IMR-90 (cell line): ENCODE measurements at regions not wholly inside any gene's neighbourhood (a gene's known extent, or its start where the extent isn't known, plus 50 kb on each side); places are given as distances from the start of the nearest gene placed in this dataset.

Experiments
- ATAC-seq: fragments of 200-7000 bp; cut with Tn5 transposase; 2 replicates; pipeline ENCODE4 v1.9.1; 2020; ENCODE audit warnings: low read depth, mild to moderate bottlenecking, moderate library complexity
- BruUV-seq: library from RNA; stranded (reverse); fragments of 400-500 nt; replicated peaks from 2 replicates; lab custom pipeline; 2021; lab: Mats Ljungman, UMichigan
- CTCF ChIA-PET: fragments of 300-600 bp; formaldehyde crosslinking; extraction: SDS; loops from one replicate; lab custom pipeline; 2021; ENCODE audit warnings: antibody characterized with exemption; lab: Yijun Ruan, JAX
- POLR2A ChIA-PET: fragments of 300-600 bp; sonication (Branson Sonifier 250); formaldehyde crosslinking; loops from one replicate; lab custom pipeline; 2022; ENCODE audit warnings: antibody characterized with exemption; ENCODE audit not compliant: unreplicated experiment; lab: Charles Lee
- DNase-seq: peaks from one replicate; pipeline ENCODE4 v3.0.0; 2013
- H2AFZ ChIP-seq: replicated peaks from 2 replicates; pipeline ENCODE3; 2013; ENCODE audit warnings: low read length, mild to moderate bottlenecking; ENCODE audit not compliant: poor library complexity
- H2AK5ac ChIP-seq: 2 replicates; pipeline ENCODE4 v1.6.1; 2013; ENCODE audit warnings: low read depth, low read length, inconsistent platforms
- H2AK9ac ChIP-seq: replicated peaks from 2 replicates; pipeline ENCODE3; 2013; ENCODE audit warnings: mild to moderate bottlenecking, low read depth, low read length, moderate library complexity; ENCODE audit not compliant: poor library complexity
- H2BK120ac ChIP-seq: 2 replicates; pipeline ENCODE4 v1.6.1; 2013; ENCODE audit warnings: low read depth, low read length, inconsistent platforms
- H2BK15ac ChIP-seq: 3 replicates; pipeline ENCODE4 v1.6.1; 2013; ENCODE audit warnings: low read depth, low read length, inconsistent platforms
- H2BK20ac ChIP-seq: 2 replicates; pipeline ENCODE4 v1.6.1; 2013; ENCODE audit warnings: low read depth, mild to moderate bottlenecking, inconsistent platforms, low read length, moderate library complexity
- H2BK5ac ChIP-seq: 2 replicates; pipeline ENCODE4 v1.6.1; 2013; ENCODE audit warnings: mild to moderate bottlenecking, low read depth, low read length, inconsistent platforms; ENCODE audit not compliant: poor library complexity, severe bottlenecking
- H3K14ac ChIP-seq: replicated peaks from 2 replicates; pipeline ENCODE4 v1.6.1; 2013; ENCODE audit warnings: low read depth, low read length, inconsistent platforms
- H3K18ac ChIP-seq: 2 replicates; pipeline ENCODE4 v1.6.1; 2013; ENCODE audit warnings: low read depth, low read length, control low read depth
- H3K23ac ChIP-seq: 2 replicates; pipeline ENCODE4 v1.6.1; 2013; ENCODE audit warnings: low read depth, low read length, inconsistent platforms
- H3K27ac ChIP-seq: 2 replicates; pipeline ENCODE4 v1.5.1; 2013; ENCODE audit warnings: mild to moderate bottlenecking, control low read depth, low read length; ENCODE audit not compliant: insufficient read depth
- H3K27me3 ChIP-seq: 2 replicates; pipeline ENCODE4 v1.6.1; 2013; ENCODE audit warnings: low read length; ENCODE audit not compliant: control insufficient read depth, insufficient read depth
- H3K36me3 ChIP-seq: 2 replicates; pipeline ENCODE4 v1.6.1; 2013; ENCODE audit warnings: low read length, mixed read lengths; ENCODE audit not compliant: control insufficient read depth, insufficient read depth
- H3K4ac ChIP-seq: 2 replicates; pipeline ENCODE4 v1.6.1; 2013; ENCODE audit warnings: low read depth, low read length, inconsistent platforms
- H3K4me1 ChIP-seq: 2 replicates; pipeline ENCODE4 v1.6.1; 2013; ENCODE audit warnings: low read length, mixed read lengths; ENCODE audit not compliant: control insufficient read depth, insufficient read depth
- H3K4me2 ChIP-seq: 2 replicates; pipeline ENCODE4 v1.6.1; 2013; ENCODE audit warnings: low read depth, mild to moderate bottlenecking, control low read depth, low read length, moderate library complexity
- H3K4me3 ChIP-seq: 2 replicates; pipeline ENCODE4 v1.5.1; 2013; ENCODE audit warnings: low read depth, mild to moderate bottlenecking, control low read depth, low read length, moderate library complexity; ENCODE audit not compliant: insufficient read depth
- H3K56ac ChIP-seq: 2 replicates; pipeline ENCODE4 v1.6.1; 2013; ENCODE audit warnings: low read length, inconsistent platforms; ENCODE audit not compliant: insufficient read depth; ENCODE audit errors: extremely low read depth
- H3K79me1 ChIP-seq, 2 experiments: 2 replicates each; pipeline ENCODE4 v1.6.1; 2013; ENCODE audit warnings: low read length in 2 of 2, inconsistent platforms in 1 of 2, low read depth in 1 of 2
- H3K9ac ChIP-seq: 2 replicates; pipeline ENCODE4 v1.6.1; 2013; ENCODE audit warnings: low read depth, low read length, control low read depth
- H3K9me1 ChIP-seq: 2 replicates; pipeline ENCODE4 v1.6.1; 2013; ENCODE audit warnings: low read length, inconsistent platforms; ENCODE audit not compliant: insufficient read depth
- H3K9me3 ChIP-seq: 2 replicates; pipeline ENCODE4 v1.6.1; 2013; ENCODE audit warnings: low read length; ENCODE audit not compliant: control insufficient read depth, insufficient read depth
- H4K20me1 ChIP-seq: 2 replicates; pipeline ENCODE4 v1.6.1; 2013; ENCODE audit warnings: low read length, inconsistent platforms; ENCODE audit not compliant: insufficient read depth
- H4K5ac ChIP-seq: 2 replicates; pipeline ENCODE4 v1.6.1; 2013; ENCODE audit warnings: mild to moderate bottlenecking, low read depth, low read length, control low read depth
- H4K8ac ChIP-seq, 2 experiments: 2 replicates each; pipeline ENCODE4 v1.6.1; 2013; ENCODE audit warnings: low read depth in 2 of 2, low read length in 2 of 2, control low read depth in 1 of 2, inconsistent platforms in 1 of 2
- H4K91ac ChIP-seq: 2 replicates; pipeline ENCODE4 v1.6.1; 2013; ENCODE audit warnings: low read depth, low read length, inconsistent platforms; ENCODE audit not compliant: insufficient read depth
- BHLHE40 ChIP-seq: fragments of 150-350 bp; IDR thresholded peaks from 2 replicates; pipeline ENCODE4 v1.6.1; 2016; ENCODE audit warnings: mild to moderate bottlenecking, low read depth, low read length
- CEBPB ChIP-seq: IDR thresholded peaks from 2 replicates; pipeline ENCODE4 v1.6.1; 2012; ENCODE audit warnings: low read depth, low read length, improper control_type of control experiment
- CHD1 ChIP-seq: IDR thresholded peaks from 2 replicates; pipeline ENCODE4 v1.6.1; 2012; ENCODE audit warnings: low read depth, low read length, improper control_type of control experiment
- FOS ChIP-seq: fragments of 150-350 bp; IDR thresholded peaks from 2 replicates; pipeline ENCODE4 v1.6.1; 2016; ENCODE audit warnings: low read depth, low read length
- MAFK ChIP-seq: IDR thresholded peaks from 2 replicates; pipeline ENCODE4 v1.6.1; 2012; ENCODE audit warnings: low read depth, low read length, improper control_type of control experiment
- MAZ ChIP-seq: IDR thresholded peaks from 2 replicates; pipeline ENCODE4 v1.6.1; 2012; ENCODE audit warnings: low read depth, mild to moderate bottlenecking, low read length, improper control_type of control experiment, moderate library complexity, borderline replicate concordance
- MXI1 ChIP-seq: IDR thresholded peaks from 2 replicates; pipeline ENCODE4 v1.6.1; 2012; ENCODE audit warnings: low read depth, mild to moderate bottlenecking, low read length, moderate library complexity, borderline replicate concordance
- NFE2L2 ChIP-seq: fragments of 150-350 bp; IDR thresholded peaks from 2 replicates; pipeline ENCODE4 v1.6.1; 2016; ENCODE audit warnings: low read depth, mild to moderate bottlenecking, low read length
- POLR2A ChIP-seq: IDR thresholded peaks from 2 replicates; pipeline ENCODE4 v1.6.1; 2012; ENCODE audit warnings: mild to moderate bottlenecking, low read depth, low read length
- RAD21 ChIP-seq: IDR thresholded peaks from 2 replicates; pipeline ENCODE4 v1.6.1; 2012; ENCODE audit warnings: low read length, improper control_type of control experiment
- RCOR1 ChIP-seq: IDR thresholded peaks from 2 replicates; pipeline ENCODE4 v1.6.1; 2012; ENCODE audit warnings: mild to moderate bottlenecking, low read length, improper control_type of control experiment; ENCODE audit not compliant: insufficient replicate concordance
- RFX5 ChIP-seq: IDR thresholded peaks from 2 replicates; pipeline ENCODE4 v1.8.0; 2012; ENCODE audit warnings: low read depth, mild to moderate bottlenecking, low read length, moderate library complexity
- SMC3 ChIP-seq: fragments of 150-350 bp; IDR thresholded peaks from 2 replicates; pipeline ENCODE4 v1.6.1; 2016; ENCODE audit warnings: low read depth, mild to moderate bottlenecking, antibody characterized with exemption, low read length, moderate library complexity
- WGBS, 2 experiments: methylation state at CpG; one replicate each; pipeline versions ENCODE4 v1.1.5 to v1.1.7; 2013; ENCODE audit warnings: missing lambda C conversion rate in 2 of 2; ENCODE audit not compliant: insufficient read length in 1 of 2; ENCODE audit errors: extremely low coverage in 2 of 2; 5-methylcytosine and 5-hydroxymethylcytosine counted together
- dilution Hi-C: fragments of 300-500 bp; cut with HindIII; formaldehyde crosslinking; loops from one replicate; pipeline ENCODE4 v1.14.3; 2018; ENCODE audit warnings: low sequenced_read_pairs; ENCODE audit not compliant: unreplicated experiment
- in situ Hi-C: fragments of 300-500 bp; cut with MboI; formaldehyde crosslinking; loops from 3 replicates; pipeline ENCODE4 v1.14.3; 2019; ENCODE audit warnings: low sequenced_read_pairs, inconsistent platforms, mixed read lengths
- intact Hi-C: fragments of 100-400 bp; cut with micrococcal nuclease; formaldehyde crosslinking; loops from 2 replicates; pipeline ENCODE4 v1.10.0; 2022
- TF ChIP-seq, protein P1 (sequence below): fragments of 150-350 bp; IDR thresholded peaks from 2 replicates; pipeline ENCODE4 v1.6.1; 2016; ENCODE audit warnings: low read depth, mild to moderate bottlenecking, low read length, moderate library complexity, borderline replicate concordance
- TF ChIP-seq, protein P2 (sequence below): fragments of 150-350 bp; IDR thresholded peaks from 2 replicates; pipeline ENCODE4 v1.6.1; 2017; ENCODE audit warnings: mild to moderate bottlenecking, antibody characterized with exemption, low read length, low read depth
- TF ChIP-seq, protein P3 (sequence below): conservative IDR thresholded peaks from 2 replicates; pipeline ENCODE4 v1.5.1; 2012; ENCODE audit warnings: mild to moderate bottlenecking, low read depth, low read length, improper control_type of control experiment

DNA sequence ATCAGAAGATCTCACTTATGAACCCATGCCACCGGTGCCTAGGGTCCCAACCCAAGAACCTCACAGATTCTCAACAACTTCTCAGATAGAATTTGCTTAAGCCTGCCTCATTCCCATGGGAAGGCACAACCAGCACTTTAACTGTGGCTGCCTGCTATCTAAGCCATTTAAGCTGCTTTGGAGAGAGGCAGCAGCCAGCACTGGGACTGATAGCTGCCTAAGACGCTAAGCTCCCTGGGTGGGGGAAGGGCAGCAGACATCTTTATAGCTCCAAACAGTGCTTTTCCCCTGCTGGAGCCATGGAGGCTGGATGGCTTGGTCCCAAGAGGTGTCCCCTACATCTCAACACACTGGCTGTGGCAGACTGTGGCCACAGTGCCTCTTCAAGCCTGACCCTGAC is 1268.6 kb downstream of the FAM133A start:
- H3K18ac ChIP-seq, result no peak overlapping the region
- H2AFZ ChIP-seq, result no peak overlapping the region
- no peak overlapping the region for H2BK120ac ChIP-seq
- no peak overlapping the region for H3K23ac ChIP-seq
- H3K79me1 ChIP-seq, result no peaks in the 10 kb centered on the region
- H3K4me2 ChIP-seq, result no peak overlapping the region
- H2BK15ac ChIP-seq, result no peak overlapping the region
- H3K9me1 ChIP-seq, result no peaks in the 10 kb centered on the region
- H3K36me3 ChIP-seq, result no peaks in the 10 kb centered on the region
- ChIA-PET CTCF (no interaction called here), POLR2A (no interaction called here)
- dilution Hi-C loops, result no loop called here
- H4K91ac ChIP-seq, result no peak overlapping the region
- no peak overlapping the region for H2BK20ac ChIP-seq
- H3K56ac ChIP-seq, result no peak overlapping the region
- in situ Hi-C loops, result no loop called here
- ATAC-seq (no peak), DNase-seq (no peak)
- H4K5ac ChIP-seq, result no peak overlapping the region
- no peaks in the 10 kb centered on the region; the same call in 1 of the 2 replicates for H4K20me1 ChIP-seq
- no CpG with 5 or more reads among the region's 2 CpGs for WGBS, 2 experiments
- intact Hi-C loops, result no loop called here
- H2BK5ac ChIP-seq, result no peak overlapping the region
- H3K9ac ChIP-seq, result no peak overlapping the region
- no peaks in the 10 kb centered on the region for H3K27me3 ChIP-seq
- H3K4ac ChIP-seq, result no peak overlapping the region
- H3K14ac ChIP-seq, result no peak overlapping the region
- TF ChIP-seq, protein P1, sequence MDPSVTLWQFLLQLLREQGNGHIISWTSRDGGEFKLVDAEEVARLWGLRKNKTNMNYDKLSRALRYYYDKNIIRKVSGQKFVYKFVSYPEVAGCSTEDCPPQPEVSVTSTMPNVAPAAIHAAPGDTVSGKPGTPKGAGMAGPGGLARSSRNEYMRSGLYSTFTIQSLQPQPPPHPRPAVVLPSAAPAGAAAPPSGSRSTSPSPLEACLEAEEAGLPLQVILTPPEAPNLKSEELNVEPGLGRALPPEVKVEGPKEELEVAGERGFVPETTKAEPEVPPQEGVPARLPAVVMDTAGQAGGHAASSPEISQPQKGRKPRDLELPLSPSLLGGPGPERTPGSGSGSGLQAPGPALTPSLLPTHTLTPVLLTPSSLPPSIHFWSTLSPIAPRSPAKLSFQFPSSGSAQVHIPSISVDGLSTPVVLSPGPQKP, result no peak
- TF ChIP-seq POLR2A, result no peak
- TF ChIP-seq MAZ, result no peak
- TF ChIP-seq SMC3, result no peak
- no peak for TF ChIP-seq RFX5
- TF ChIP-seq CEBPB, result no peak
- TF ChIP-seq, protein P2, sequence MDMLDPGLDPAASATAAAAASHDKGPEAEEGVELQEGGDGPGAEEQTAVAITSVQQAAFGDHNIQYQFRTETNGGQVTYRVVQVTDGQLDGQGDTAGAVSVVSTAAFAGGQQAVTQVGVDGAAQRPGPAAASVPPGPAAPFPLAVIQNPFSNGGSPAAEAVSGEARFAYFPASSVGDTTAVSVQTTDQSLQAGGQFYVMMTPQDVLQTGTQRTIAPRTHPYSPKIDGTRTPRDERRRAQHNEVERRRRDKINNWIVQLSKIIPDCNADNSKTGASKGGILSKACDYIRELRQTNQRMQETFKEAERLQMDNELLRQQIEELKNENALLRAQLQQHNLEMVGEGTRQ, result no peak
- TF ChIP-seq NFE2L2, result no peak
- no peak for TF ChIP-seq CHD1
- no peak for TF ChIP-seq RAD21
- TF ChIP-seq MXI1, result no peak
- no peak for TF ChIP-seq MAFK
- TF ChIP-seq RCOR1, result no peak
- no peak for TF ChIP-seq FOS
- no peak for TF ChIP-seq BHLHE40
- TF ChIP-seq, protein P3, sequence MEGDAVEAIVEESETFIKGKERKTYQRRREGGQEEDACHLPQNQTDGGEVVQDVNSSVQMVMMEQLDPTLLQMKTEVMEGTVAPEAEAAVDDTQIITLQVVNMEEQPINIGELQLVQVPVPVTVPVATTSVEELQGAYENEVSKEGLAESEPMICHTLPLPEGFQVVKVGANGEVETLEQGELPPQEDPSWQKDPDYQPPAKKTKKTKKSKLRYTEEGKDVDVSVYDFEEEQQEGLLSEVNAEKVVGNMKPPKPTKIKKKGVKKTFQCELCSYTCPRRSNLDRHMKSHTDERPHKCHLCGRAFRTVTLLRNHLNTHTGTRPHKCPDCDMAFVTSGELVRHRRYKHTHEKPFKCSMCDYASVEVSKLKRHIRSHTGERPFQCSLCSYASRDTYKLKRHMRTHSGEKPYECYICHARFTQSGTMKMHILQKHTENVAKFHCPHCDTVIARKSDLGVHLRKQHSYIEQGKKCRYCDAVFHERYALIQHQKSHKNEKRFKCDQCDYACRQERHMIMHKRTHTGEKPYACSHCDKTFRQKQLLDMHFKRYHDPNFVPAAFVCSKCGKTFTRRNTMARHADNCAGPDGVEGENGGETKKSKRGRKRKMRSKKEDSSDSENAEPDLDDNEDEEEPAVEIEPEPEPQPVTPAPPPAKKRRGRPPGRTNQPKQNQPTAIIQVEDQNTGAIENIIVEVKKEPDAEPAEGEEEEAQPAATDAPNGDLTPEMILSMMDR, result no peak
- no peak overlapping the region for H4K8ac ChIP-seq
- H2AK5ac ChIP-seq, result no peak overlapping the region
- no peaks in the 10 kb centered on the region for H3K9me3 ChIP-seq
- H3K4me1 ChIP-seq, result no peaks in the 10 kb centered on the region
- H3K4me3 ChIP-seq, result no peak overlapping the region
- no peak overlapping the region for H2AK9ac ChIP-seq
- H3K27ac ChIP-seq, result no peak overlapping the region
- no TSS peak for BruUV-seq
